ENCODE measurements at regions not wholly inside any gene's neighbourhood (a gene's known extent, or its start where the extent isn't known, plus 50 kb on each side); places are given as distances from the start of the nearest gene placed in this dataset.

- Histone ChIP-seq H3K4me1 (ENCODE audit: control extremely low read depth in 1 of 4, control insufficient read depth in 4 of 4, insufficient read depth in 4 of 4, low read length in 3 of 4) (no peaks in the 10 kb centered on the region), H3K36me3 (ENCODE audit: control insufficient read depth in 4 of 4, insufficient read depth in 4 of 4, low read length in 3 of 4) (no peaks in the 10 kb centered on the region), H3K27me3 (replicated peaks in 2 of 5; ENCODE audit: control insufficient read depth in 4 of 5, insufficient read depth in 5 of 5, low read length in 4 of 5) (no peaks in the 10 kb centered on the region), H3K27ac (ENCODE audit: insufficient read depth in 1 of 2, low read depth in 1 of 2, low read length in 2 of 2, poor library complexity in 1 of 2, severe bottlenecking in 2 of 2) (no peak overlapping the region), H3K9me3 (ENCODE audit: control extremely low read depth in 1 of 5, control insufficient read depth in 4 of 5, insufficient read depth in 2 of 5, low read depth in 1 of 5, low read length in 4 of 5) (no peaks in the 10 kb centered on the region), H3K4me3 (ENCODE audit: control insufficient read depth in 1 of 7, extremely low read depth in 1 of 7, insufficient read depth in 4 of 7, low read depth in 2 of 7, low read length in 6 of 7) (no peak overlapping the region)
- no peak for DNase-seq
- POLR2A ChIA-PET, result no interaction called here
- CTCF ChIA-PET, result no interaction called here
- WGBS (ENCODE audit: insufficient coverage), result 90% methylated on average over 1 of the region's 1 CpG
Observed at GRCh38 chr6:104286641-104287040, 573.1 kb downstream of the HACE1 start.

- Histone ChIP-seq H3K4me1 (ENCODE audit: control extremely low read depth in 1 of 4, control insufficient read depth in 4 of 4, insufficient read depth in 4 of 4, low read length in 3 of 4) (no peaks in the 10 kb centered on the region), H3K9me3 (ENCODE audit: control extremely low read depth in 1 of 5, control insufficient read depth in 4 of 5, insufficient read depth in 2 of 5, low read depth in 1 of 5, low read length in 4 of 5) (no peaks in the 10 kb centered on the region), H3K27me3 (replicated peaks in 2 of 5; ENCODE audit: control insufficient read depth in 4 of 5, insufficient read depth in 5 of 5, low read length in 4 of 5) (no peaks in the 10 kb centered on the region), H3K27ac (ENCODE audit: insufficient read depth in 1 of 2, low read depth in 1 of 2, low read length in 2 of 2, poor library complexity in 1 of 2, severe bottlenecking in 2 of 2) (no peak overlapping the region), H3K36me3 (ENCODE audit: control insufficient read depth in 4 of 4, insufficient read depth in 4 of 4, low read length in 3 of 4) (no peaks in the 10 kb centered on the region), H3K4me3 (ENCODE audit: control insufficient read depth in 1 of 7, extremely low read depth in 1 of 7, insufficient read depth in 4 of 7, low read depth in 2 of 7, low read length in 6 of 7) (no peak overlapping the region)
- CTCF ChIA-PET, result no interaction called here
- no CpG with 5 or more reads among the region's 4 CpGs for WGBS (ENCODE audit: insufficient coverage)
- POLR2A ChIA-PET, result no interaction called here
- DNase-seq, result no peak
Observed at GRCh38 chr6:104284872-104285271, 574.8 kb downstream of the HACE1 start.

- Histone ChIP-seq H3K27me3 (replicated peaks in 2 of 5; ENCODE audit: control insufficient read depth in 4 of 5, insufficient read depth in 5 of 5, low read length in 4 of 5) (no peaks in the 10 kb centered on the region), H3K4me1 (ENCODE audit: control extremely low read depth in 1 of 4, control insufficient read depth in 4 of 4, insufficient read depth in 4 of 4, low read length in 3 of 4) (no peaks in the 10 kb centered on the region), H3K9me3 (ENCODE audit: control extremely low read depth in 1 of 5, control insufficient read depth in 4 of 5, insufficient read depth in 2 of 5, low read depth in 1 of 5, low read length in 4 of 5) (no peaks in the 10 kb centered on the region), H3K36me3 (ENCODE audit: control insufficient read depth in 4 of 4, insufficient read depth in 4 of 4, low read length in 3 of 4) (no peaks in the 10 kb centered on the region), H3K27ac (ENCODE audit: insufficient read depth in 1 of 2, low read depth in 1 of 2, low read length in 2 of 2, poor library complexity in 1 of 2, severe bottlenecking in 2 of 2) (no peak overlapping the region), H3K4me3 (ENCODE audit: control insufficient read depth in 1 of 7, extremely low read depth in 1 of 7, insufficient read depth in 4 of 7, low read depth in 2 of 7, low read length in 6 of 7) (no peak overlapping the region)
- DNase-seq, result no peak
- WGBS (ENCODE audit: insufficient coverage), result 100% methylated on average over 2 of the region's 2 CpGs
- ChIA-PET CTCF (no interaction called here), POLR2A (no interaction called here)
Observed at GRCh38 chr6:104282581-104282980, 577.1 kb downstream of the HACE1 start.

GRCh38 chr6:104281370-104281769, 578.3 kb downstream of the HACE1 start:
- Histone ChIP-seq H3K27ac (ENCODE audit: insufficient read depth in 1 of 2, low read depth in 1 of 2, low read length in 2 of 2, poor library complexity in 1 of 2, severe bottlenecking in 2 of 2) (no peak overlapping the region), H3K36me3 (ENCODE audit: control insufficient read depth in 4 of 4, insufficient read depth in 4 of 4, low read length in 3 of 4) (no peaks in the 10 kb centered on the region), H3K4me1 (ENCODE audit: control extremely low read depth in 1 of 4, control insufficient read depth in 4 of 4, insufficient read depth in 4 of 4, low read length in 3 of 4) (no peaks in the 10 kb centered on the region), H3K4me3 (ENCODE audit: control insufficient read depth in 1 of 7, extremely low read depth in 1 of 7, insufficient read depth in 4 of 7, low read depth in 2 of 7, low read length in 6 of 7) (no peak overlapping the region), H3K9me3 (ENCODE audit: control extremely low read depth in 1 of 5, control insufficient read depth in 4 of 5, insufficient read depth in 2 of 5, low read depth in 1 of 5, low read length in 4 of 5) (no peaks in the 10 kb centered on the region), H3K27me3 (replicated peaks in 2 of 5; ENCODE audit: control insufficient read depth in 4 of 5, insufficient read depth in 5 of 5, low read length in 4 of 5) (no peaks in the 10 kb centered on the region)
- WGBS (ENCODE audit: insufficient coverage), result 90% methylated on average over 2 of the region's 3 CpGs
- no peak for DNase-seq
- ChIA-PET POLR2A (no interaction called here), CTCF (no interaction called here)

- no peaks in the 10 kb centered on the region for H3K36me3 ChIP-seq (ENCODE audit: control insufficient read depth in 4 of 4, insufficient read depth in 4 of 4, low read length in 3 of 4)
- H3K9me3 ChIP-seq (ENCODE audit: control extremely low read depth in 1 of 5, control insufficient read depth in 4 of 5, insufficient read depth in 2 of 5, low read depth in 1 of 5, low read length in 4 of 5), result no peaks in the 10 kb centered on the region
- POLR2A ChIA-PET, result no interaction called here
- no peak for DNase-seq
- H3K27ac ChIP-seq (ENCODE audit: insufficient read depth in 1 of 2, low read depth in 1 of 2, low read length in 2 of 2, poor library complexity in 1 of 2, severe bottlenecking in 2 of 2), result no peak overlapping the region
- CTCF ChIA-PET, result no interaction called here
- no peaks in the 10 kb centered on the region for H3K4me1 ChIP-seq (ENCODE audit: control extremely low read depth in 1 of 4, control insufficient read depth in 4 of 4, insufficient read depth in 4 of 4, low read length in 3 of 4)
- WGBS (ENCODE audit: insufficient coverage), result 100% methylated on average over 1 of the region's 1 CpG
- no peaks in the 10 kb centered on the region for H3K27me3 ChIP-seq (replicated peaks in 2 of 5; ENCODE audit: control insufficient read depth in 4 of 5, insufficient read depth in 5 of 5, low read length in 4 of 5)
- no peak overlapping the region for H3K4me3 ChIP-seq (ENCODE audit: control insufficient read depth in 1 of 7, extremely low read depth in 1 of 7, insufficient read depth in 4 of 7, low read depth in 2 of 7, low read length in 6 of 7)
Observed at GRCh38 chr6:104268389-104268788, 591.3 kb downstream of the HACE1 start.

GRCh38 chr6:104266922-104267321, 592.8 kb downstream of the HACE1 start:
- DNase-seq, result no peak
- CTCF ChIA-PET, result no interaction called here
- Histone ChIP-seq H3K4me1 (ENCODE audit: control extremely low read depth in 1 of 4, control insufficient read depth in 4 of 4, insufficient read depth in 4 of 4, low read length in 3 of 4) (no peaks in the 10 kb centered on the region), H3K27ac (ENCODE audit: insufficient read depth in 1 of 2, low read depth in 1 of 2, low read length in 2 of 2, poor library complexity in 1 of 2, severe bottlenecking in 2 of 2) (no peak overlapping the region), H3K4me3 (ENCODE audit: control insufficient read depth in 1 of 7, extremely low read depth in 1 of 7, insufficient read depth in 4 of 7, low read depth in 2 of 7, low read length in 6 of 7) (no peak overlapping the region), H3K9me3 (ENCODE audit: control extremely low read depth in 1 of 5, control insufficient read depth in 4 of 5, insufficient read depth in 2 of 5, low read depth in 1 of 5, low read length in 4 of 5) (no peaks in the 10 kb centered on the region), H3K36me3 (ENCODE audit: control insufficient read depth in 4 of 4, insufficient read depth in 4 of 4, low read length in 3 of 4) (no peaks in the 10 kb centered on the region), H3K27me3 (replicated peaks in 2 of 5; ENCODE audit: control insufficient read depth in 4 of 5, insufficient read depth in 5 of 5, low read length in 4 of 5) (no peaks in the 10 kb centered on the region)
- 90% methylated on average over 2 of the region's 2 CpGs for WGBS (ENCODE audit: insufficient coverage)
- POLR2A ChIA-PET, result no interaction called here

- no peaks in the 10 kb centered on the region for H3K36me3 ChIP-seq (ENCODE audit: control insufficient read depth in 4 of 4, insufficient read depth in 4 of 4, low read length in 3 of 4)
- no peak for DNase-seq
- ChIA-PET CTCF (no interaction called here), POLR2A (no interaction called here)
- H3K4me3 ChIP-seq (ENCODE audit: control insufficient read depth in 1 of 7, extremely low read depth in 1 of 7, insufficient read depth in 4 of 7, low read depth in 2 of 7, low read length in 6 of 7), result no peak overlapping the region
- H3K27me3 ChIP-seq (replicated peaks in 2 of 5; ENCODE audit: control insufficient read depth in 4 of 5, insufficient read depth in 5 of 5, low read length in 4 of 5), result peaks cover 0 to 3% (median 0%) of the 10 kb centered on the region in 5 experiments
- WGBS (ENCODE audit: insufficient coverage), result 94% methylated on average over 2 of the region's 3 CpGs
- H3K4me1 ChIP-seq (ENCODE audit: control extremely low read depth in 1 of 4, control insufficient read depth in 4 of 4, insufficient read depth in 4 of 4, low read length in 3 of 4), result no peaks in the 10 kb centered on the region
- H3K27ac ChIP-seq (ENCODE audit: insufficient read depth in 1 of 2, low read depth in 1 of 2, low read length in 2 of 2, poor library complexity in 1 of 2, severe bottlenecking in 2 of 2), result no peak overlapping the region
- no peaks in the 10 kb centered on the region for H3K9me3 ChIP-seq (ENCODE audit: control extremely low read depth in 1 of 5, control insufficient read depth in 4 of 5, insufficient read depth in 2 of 5, low read depth in 1 of 5, low read length in 4 of 5)
Observed at GRCh38 chr6:104256646-104257045, 603.1 kb downstream of the HACE1 start.

- no peaks in the 10 kb centered on the region for H3K9me3 ChIP-seq (ENCODE audit: control extremely low read depth in 1 of 5, control insufficient read depth in 4 of 5, insufficient read depth in 2 of 5, low read depth in 1 of 5, low read length in 4 of 5)
- H3K27ac ChIP-seq (ENCODE audit: insufficient read depth in 1 of 2, low read depth in 1 of 2, low read length in 2 of 2, poor library complexity in 1 of 2, severe bottlenecking in 2 of 2), result no peak overlapping the region
- ChIA-PET CTCF (no interaction called here), POLR2A (no interaction called here)
- peaks cover 0 to 3% (median 0%) of the 10 kb centered on the region in 5 experiments for H3K27me3 ChIP-seq (replicated peaks in 2 of 5; ENCODE audit: control insufficient read depth in 4 of 5, insufficient read depth in 5 of 5, low read length in 4 of 5)
- H3K36me3 ChIP-seq (ENCODE audit: control insufficient read depth in 4 of 4, insufficient read depth in 4 of 4, low read length in 3 of 4), result no peaks in the 10 kb centered on the region
- H3K4me1 ChIP-seq (ENCODE audit: control extremely low read depth in 1 of 4, control insufficient read depth in 4 of 4, insufficient read depth in 4 of 4, low read length in 3 of 4), result no peaks in the 10 kb centered on the region
- no peak for DNase-seq
- H3K4me3 ChIP-seq (ENCODE audit: control insufficient read depth in 1 of 7, extremely low read depth in 1 of 7, insufficient read depth in 4 of 7, low read depth in 2 of 7, low read length in 6 of 7), result no peak overlapping the region
- 40% methylated on average over 1 of the region's 3 CpGs for WGBS (ENCODE audit: insufficient coverage)
Observed at GRCh38 chr6:104253236-104253635, 606.5 kb downstream of the HACE1 start.
